Keratinocyte (primary cell): ENCODE measurements at regions not wholly inside any gene's neighbourhood (a gene's known extent, or its start where the extent isn't known, plus 50 kb on each side); places are given as distances from the start of the nearest gene placed in this dataset.

Experiments
- DNase-seq: peaks from one replicate; pipeline ENCODE4 v3.0.0-alpha.2; 2011; ENCODE audit warnings: low read depth, missing footprints, low spot score
- FAIRE-seq: peaks from 2 replicates; lab custom pipeline; 2011; peaks lifted over from hg19 to GRCh38; lab: Jason Lieb, UNC
- H2AFZ ChIP-seq: 2 replicates; pipeline ENCODE4 v1.6.0; 2012; ENCODE audit warnings: low read length, control low read depth, inconsistent platforms; ENCODE audit not compliant: control insufficient read depth
- H3K27ac ChIP-seq: 2 replicates; pipeline ENCODE4 v1.5.1; 2011; ENCODE audit warnings: low read length; ENCODE audit not compliant: control insufficient read depth, insufficient read depth
- H3K27me3 ChIP-seq: 3 replicates; pipeline ENCODE4 v1.6.0; 2011; ENCODE audit warnings: low read length; ENCODE audit not compliant: control insufficient read depth, insufficient read depth; ENCODE audit errors: extremely low read depth
- H3K36me3 ChIP-seq, 2 experiments: 2 replicates in 1 of 2; 3 replicates in 1 of 2; pipeline ENCODE4 v1.5.1; 2011; ENCODE audit warnings: low read length in 2 of 2, mild to moderate bottlenecking in 1 of 2; ENCODE audit not compliant: control insufficient read depth in 2 of 2, insufficient read depth in 2 of 2; ENCODE audit errors: extremely low read depth in 1 of 2
- H3K4me1 ChIP-seq: 3 replicates; pipeline ENCODE4 v1.5.1; 2011; ENCODE audit warnings: low read length; ENCODE audit not compliant: control insufficient read depth, insufficient read depth; ENCODE audit errors: extremely low read depth
- H3K4me2 ChIP-seq: 3 replicates; pipeline ENCODE4 v1.6.0; 2011; ENCODE audit warnings: low read depth, low read length; ENCODE audit not compliant: control insufficient read depth, insufficient read depth; ENCODE audit errors: extremely low read depth
- H3K4me3 ChIP-seq, 3 experiments: fragments of 200-600 bp in 1 of 3; sonication (generic) in 1 of 3; 2 replicates in 2 of 3; 3 replicates in 1 of 3; pipeline ENCODE4 v1.5.1; 2011 to 2016; ENCODE audit warnings: low read length in 3 of 3, mild to moderate bottlenecking in 3 of 3, control low read depth in 2 of 3, inconsistent platforms in 1 of 3, low read depth in 1 of 3, mixed read lengths in 1 of 3, mixed run types in 1 of 3, moderate library complexity in 1 of 3; ENCODE audit not compliant: control insufficient read depth in 2 of 3, insufficient read depth in 2 of 3; ENCODE audit errors: extremely low read depth in 1 of 3
- H3K79me2 ChIP-seq: 2 replicates; pipeline ENCODE4 v1.6.0; 2012; ENCODE audit warnings: low read length; ENCODE audit not compliant: control insufficient read depth, insufficient read depth
- H3K9ac ChIP-seq: 3 replicates; pipeline ENCODE4 v1.6.0; 2011; ENCODE audit warnings: low read length; ENCODE audit not compliant: control insufficient read depth, insufficient read depth; ENCODE audit errors: extremely low read depth
- H3K9me1 ChIP-seq: 3 replicates; pipeline ENCODE4 v1.6.0; 2011; ENCODE audit warnings: low read length; ENCODE audit not compliant: control insufficient read depth, insufficient read depth; ENCODE audit errors: extremely low read depth
- H3K9me3 ChIP-seq: 2 replicates; pipeline ENCODE4 v1.5.1; 2012; ENCODE audit warnings: low read depth, low read length; ENCODE audit not compliant: control insufficient read depth
- H4K20me1 ChIP-seq: 3 replicates; pipeline ENCODE4 v1.6.0; 2011; ENCODE audit warnings: low read length; ENCODE audit not compliant: control insufficient read depth, insufficient read depth; ENCODE audit errors: extremely low read depth
- EZH2 ChIP-seq: IDR thresholded peaks from one replicate; pipeline ENCODE4 v1.6.1; 2012; ENCODE audit warnings: inconsistent platforms, mild to moderate bottlenecking, low read length, moderate library complexity
- dilution Hi-C: fragments of 300-500 bp; cut with MboI; formaldehyde crosslinking; loops from one replicate; pipeline ENCODE4 v1.7.0; 2020; ENCODE audit warnings: low sequenced_read_pairs; ENCODE audit not compliant: extremely low pct_ligation_motif_present
- TF ChIP-seq, protein P1 (sequence below), 3 experiments: IDR thresholded peaks in 1 of 3; conservative IDR thresholded peaks in 1 of 3; optimal IDR thresholded peaks in 1 of 3; 2 replicates in 2 of 3; 3 replicates in 1 of 3; pipeline versions ENCODE3 to v1.5.1; 2011; ENCODE audit warnings: low read length in 3 of 3, mild to moderate bottlenecking in 3 of 3, moderate library complexity in 2 of 3, control low read depth in 1 of 3, inconsistent platforms in 1 of 3; ENCODE audit not compliant: insufficient read depth in 2 of 3; ENCODE audit errors: extremely low read depth in 1 of 3

DNA sequence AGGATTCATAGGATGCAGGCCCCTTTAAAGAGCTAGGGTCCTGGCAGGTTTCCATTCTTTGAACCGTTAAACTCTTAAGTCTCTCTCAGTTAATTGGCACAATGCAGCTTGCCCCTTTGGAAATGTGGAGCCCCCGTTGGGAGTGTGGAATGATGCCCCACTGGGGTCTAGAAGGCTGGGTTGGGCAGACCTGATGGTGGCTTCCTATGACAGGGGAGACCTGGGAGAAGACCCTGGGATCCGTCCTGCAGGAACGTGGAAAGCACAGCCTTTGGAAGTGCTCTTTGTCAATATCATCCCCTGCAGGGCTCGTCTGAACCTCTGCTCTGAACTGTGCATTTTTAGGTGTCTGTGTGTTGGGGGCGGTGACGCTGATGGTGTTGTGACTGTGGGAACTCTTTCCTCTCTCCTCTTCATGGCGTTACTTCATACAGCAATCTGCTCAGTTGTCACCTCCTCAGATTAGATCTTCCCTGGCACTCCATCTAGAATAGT lies 190.6 kb downstream of the MYCN start:
- TF ChIP-seq, protein P1, sequence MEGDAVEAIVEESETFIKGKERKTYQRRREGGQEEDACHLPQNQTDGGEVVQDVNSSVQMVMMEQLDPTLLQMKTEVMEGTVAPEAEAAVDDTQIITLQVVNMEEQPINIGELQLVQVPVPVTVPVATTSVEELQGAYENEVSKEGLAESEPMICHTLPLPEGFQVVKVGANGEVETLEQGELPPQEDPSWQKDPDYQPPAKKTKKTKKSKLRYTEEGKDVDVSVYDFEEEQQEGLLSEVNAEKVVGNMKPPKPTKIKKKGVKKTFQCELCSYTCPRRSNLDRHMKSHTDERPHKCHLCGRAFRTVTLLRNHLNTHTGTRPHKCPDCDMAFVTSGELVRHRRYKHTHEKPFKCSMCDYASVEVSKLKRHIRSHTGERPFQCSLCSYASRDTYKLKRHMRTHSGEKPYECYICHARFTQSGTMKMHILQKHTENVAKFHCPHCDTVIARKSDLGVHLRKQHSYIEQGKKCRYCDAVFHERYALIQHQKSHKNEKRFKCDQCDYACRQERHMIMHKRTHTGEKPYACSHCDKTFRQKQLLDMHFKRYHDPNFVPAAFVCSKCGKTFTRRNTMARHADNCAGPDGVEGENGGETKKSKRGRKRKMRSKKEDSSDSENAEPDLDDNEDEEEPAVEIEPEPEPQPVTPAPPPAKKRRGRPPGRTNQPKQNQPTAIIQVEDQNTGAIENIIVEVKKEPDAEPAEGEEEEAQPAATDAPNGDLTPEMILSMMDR (optimal IDR thresholded peaks at IDR 0.05 in 1 of 3, IDR thresholded peaks at IDR 0.05 in 1 of 3, conservative IDR thresholded peaks at IDR 0.05 in 1 of 3; ENCODE audit: extremely low read depth in 1 of 3, insufficient read depth in 2 of 3, low read length in 3 of 3) = no peak
- TF ChIP-seq EZH2 = no peak
- no peaks in the 10 kb centered on the region for H3K9me1 ChIP-seq
- H3K27me3 ChIP-seq = peaks cover 3% of the 10 kb centered on the region
- no peaks in the 10 kb centered on the region for H3K36me3 ChIP-seq
- no peak overlapping the region for H2AFZ ChIP-seq
- dilution Hi-C loops = no loop called here
- H3K9me3 ChIP-seq = no peaks in the 10 kb centered on the region
- no peak for DNase-seq
- no peak overlapping the region for H3K4me2 ChIP-seq
- peaks cover 15% of the 10 kb centered on the region for H3K4me1 ChIP-seq
- FAIRE-seq = no peak
- no peaks in the 10 kb centered on the region for H4K20me1 ChIP-seq
- H3K27ac ChIP-seq = no peak overlapping the region
- no peak overlapping the region for H3K9ac ChIP-seq
- no peak overlapping the region for H3K4me3 ChIP-seq
- H3K79me2 ChIP-seq = no peaks in the 10 kb centered on the region

DNA sequence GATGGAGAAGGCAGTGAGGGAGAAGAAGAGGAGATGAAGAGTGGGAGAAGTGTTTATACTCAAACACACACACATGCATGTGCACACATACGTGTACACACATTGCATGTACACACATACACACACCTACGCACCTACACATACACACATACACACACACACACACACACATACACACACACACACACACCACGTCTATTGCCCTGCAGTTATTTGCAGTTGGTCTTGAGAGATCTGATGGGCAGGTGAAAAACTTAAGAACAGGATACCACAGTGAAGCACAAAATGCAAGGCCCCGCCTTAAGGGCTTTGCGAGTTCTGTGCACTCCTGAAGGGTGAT lies 190.2 kb downstream of the MYCN start:
- H3K27me3 ChIP-seq = peaks cover 3% of the 10 kb centered on the region
- H3K4me2 ChIP-seq = no peak overlapping the region
- H3K79me2 ChIP-seq = no peaks in the 10 kb centered on the region
- no peaks in the 10 kb centered on the region for H3K9me1 ChIP-seq
- DNase-seq (no peak), FAIRE-seq (no peak)
- no peaks in the 10 kb centered on the region for H3K9me3 ChIP-seq
- dilution Hi-C loops = no loop called here
- H4K20me1 ChIP-seq = no peaks in the 10 kb centered on the region
- no peak overlapping the region for H3K9ac ChIP-seq
- no peak overlapping the region for H3K27ac ChIP-seq
- no peak overlapping the region for H3K4me3 ChIP-seq
- H3K4me1 ChIP-seq = peaks cover 11% of the 10 kb centered on the region
- H2AFZ ChIP-seq = no peak overlapping the region
- no peak for TF ChIP-seq EZH2
- TF ChIP-seq, protein P1 (optimal IDR thresholded peaks at IDR 0.05 in 1 of 3, IDR thresholded peaks at IDR 0.05 in 1 of 3, conservative IDR thresholded peaks at IDR 0.05 in 1 of 3; ENCODE audit: extremely low read depth in 1 of 3, insufficient read depth in 2 of 3, low read length in 3 of 3) = no peak
- no peaks in the 10 kb centered on the region for H3K36me3 ChIP-seq
